HEK293 (cell line): ENCODE measurements at regions not wholly inside any gene's neighbourhood (a gene's known extent, or its start where the extent isn't known, plus 50 kb on each side); places are given as distances from the start of the nearest gene placed in this dataset.

ENCODE experiments used
- CTCF ChIA-PET: fragments of 350-600 bp; formaldehyde crosslinking; extraction: SDS; loops from one replicate; lab custom pipeline; 2021; ENCODE audit warnings: antibody characterized with exemption; lab: Yijun Ruan, JAX
- POLR2A ChIA-PET: fragments of 300-600 bp; formaldehyde crosslinking; extraction: SDS; loops from one replicate; lab custom pipeline; 2020; ENCODE audit warnings: antibody characterized with exemption, inconsistent platforms; lab: Yijun Ruan, JAX
- H3K27ac ChIP-seq: fragments of 200-500 bp; sonication (Bioruptor generic); 2 replicates; pipeline ENCODE4 v1.5.1; 2014; ENCODE audit warnings: low read depth, low read length, control low read depth, inconsistent platforms; ENCODE audit errors: extremely low read depth
- H3K36me3 ChIP-seq, 2 experiments: fragments of 200-500 bp in 1 of 2; sonication (Bioruptor generic) in 1 of 2; 1 replicate in 1 of 2; 2 replicates in 1 of 2; pipeline ENCODE4 v1.5.1; 2014 to 2017; ENCODE audit warnings: inconsistent platforms in 2 of 2, low read length in 2 of 2; ENCODE audit not compliant: control insufficient read depth in 2 of 2, insufficient read depth in 1 of 2
- H3K4me1 ChIP-seq: fragments of 200-500 bp; sonication (Bioruptor generic); 2 replicates; pipeline ENCODE4 v1.5.1; 2014; ENCODE audit warnings: mild to moderate bottlenecking, low read length, inconsistent platforms; ENCODE audit not compliant: control insufficient read depth, insufficient read depth
- H3K4me3 ChIP-seq: 2 replicates; pipeline ENCODE4 v1.5.1; 2011; ENCODE audit warnings: low read depth, mild to moderate bottlenecking, control low read depth, low read length, moderate library complexity
- H3K9me3 ChIP-seq: fragments of 200-500 bp; sonication (Bioruptor generic); 2 replicates; pipeline ENCODE4 v1.5.1; 2014; ENCODE audit warnings: low read depth, low read length, inconsistent platforms; ENCODE audit not compliant: control insufficient read depth, insufficient read depth
- BCL11B ChIP-seq: fragments of 450-650 bp; formaldehyde crosslinking; IDR thresholded peaks from 2 replicates; pipeline ENCODE4 v1.5.1; 2016; ENCODE audit warnings: low read depth, missing biosample characterization, missing genetic modification characterization
- GLI4 ChIP-seq: fragments of 450-650 bp; formaldehyde crosslinking; IDR thresholded peaks from 2 replicates; pipeline ENCODE4 v1.5.1; 2016; ENCODE audit warnings: missing biosample characterization, missing genetic modification characterization
- HOXC10 ChIP-seq: sonication (generic); formaldehyde crosslinking; IDR thresholded peaks from 2 replicates; pipeline ENCODE4 v1.8.1; 2023; ENCODE audit warnings: mild to moderate bottlenecking, missing genetic modification reagents
- KLF17 ChIP-seq: fragments of 450-650 bp; formaldehyde crosslinking; IDR thresholded peaks from 2 replicates; pipeline ENCODE4 v1.5.1; 2016; ENCODE audit warnings: missing biosample characterization, missing genetic modification characterization
- KLF8 ChIP-seq: fragments of 450-650 bp; formaldehyde crosslinking; IDR thresholded peaks from 2 replicates; pipeline ENCODE4 v1.5.1; 2016; ENCODE audit warnings: missing biosample characterization, missing genetic modification characterization
- PBX3 ChIP-seq: sonication (generic); formaldehyde crosslinking; IDR thresholded peaks from 2 replicates; pipeline ENCODE4 v1.8.1; 2022; ENCODE audit warnings: mild to moderate bottlenecking, moderate library complexity, missing genetic modification reagents
- PRDM10 ChIP-seq: fragments of 450-650 bp; formaldehyde crosslinking; IDR thresholded peaks from 2 replicates; pipeline ENCODE4 v1.5.1; 2016; ENCODE audit warnings: missing biosample characterization, missing genetic modification characterization
- SALL2 ChIP-seq: fragments of 450-650 bp; formaldehyde crosslinking; IDR thresholded peaks from 2 replicates; pipeline ENCODE4 v1.5.0; 2017; ENCODE audit warnings: missing biosample characterization, mild to moderate bottlenecking, missing genetic modification characterization, borderline replicate concordance
- SCRT1 ChIP-seq: fragments of 450-650 bp; formaldehyde crosslinking; IDR thresholded peaks from 2 replicates; pipeline ENCODE4 v1.5.1; 2016; ENCODE audit warnings: missing biosample characterization, missing genetic modification characterization, borderline replicate concordance
- SCRT2 ChIP-seq: fragments of 450-650 bp; formaldehyde crosslinking; IDR thresholded peaks from 2 replicates; pipeline ENCODE4 v1.5.1; 2016; ENCODE audit warnings: missing biosample characterization, missing genetic modification characterization
- WT1 ChIP-seq: fragments of 450-650 bp; formaldehyde crosslinking; IDR thresholded peaks from 2 replicates; pipeline ENCODE4 v1.5.1; 2016; ENCODE audit warnings: missing biosample characterization, missing genetic modification characterization
- ZFHX2 ChIP-seq: fragments of 450-650 bp; formaldehyde crosslinking; conservative IDR thresholded peaks from 2 replicates; pipeline ENCODE4 v1.5.1; 2016; ENCODE audit warnings: missing biosample characterization, missing genetic modification characterization
- ZNF121 ChIP-seq: fragments of 450-650 bp; formaldehyde crosslinking; IDR thresholded peaks from 2 replicates; pipeline ENCODE4 v1.5.1; 2016; ENCODE audit warnings: missing biosample characterization, missing genetic modification characterization
- ZNF132 ChIP-seq: fragments of 450-650 bp; formaldehyde crosslinking; IDR thresholded peaks from 2 replicates; pipeline ENCODE4 v1.5.1; 2017; ENCODE audit warnings: missing biosample characterization, missing genetic modification characterization, borderline replicate concordance
- ZNF169 ChIP-seq: fragments of 450-650 bp; formaldehyde crosslinking; IDR thresholded peaks from 2 replicates; pipeline ENCODE4 v1.5.1; 2016; ENCODE audit warnings: missing biosample characterization, missing genetic modification characterization
- ZNF214 ChIP-seq: fragments of 450-650 bp; formaldehyde crosslinking; IDR thresholded peaks from 2 replicates; pipeline ENCODE4 v1.5.1; 2017; ENCODE audit warnings: missing biosample characterization, mild to moderate bottlenecking, missing genetic modification characterization, borderline replicate concordance
- ZNF394 ChIP-seq: fragments of 450-650 bp; formaldehyde crosslinking; IDR thresholded peaks from 2 replicates; pipeline ENCODE4 v1.5.1; 2016; ENCODE audit warnings: missing biosample characterization, missing genetic modification characterization, mild to moderate bottlenecking, moderate library complexity, borderline replicate concordance
- ZNF416 ChIP-seq: fragments of 450-650 bp; formaldehyde crosslinking; IDR thresholded peaks from 2 replicates; pipeline ENCODE4 v1.5.1; 2016; ENCODE audit warnings: missing biosample characterization, missing genetic modification characterization
- ZNF48 ChIP-seq: fragments of 450-650 bp; formaldehyde crosslinking; IDR thresholded peaks from 2 replicates; pipeline ENCODE4 v1.5.1; 2016; ENCODE audit warnings: missing biosample characterization, missing genetic modification characterization
- ZNF580 ChIP-seq: fragments of 450-650 bp; formaldehyde crosslinking; IDR thresholded peaks from 2 replicates; pipeline ENCODE4 v1.5.1; 2016; ENCODE audit warnings: missing biosample characterization, missing genetic modification characterization
- ZNF639 ChIP-seq: fragments of 450-650 bp; formaldehyde crosslinking; IDR thresholded peaks from 2 replicates; pipeline ENCODE4 v1.5.1; 2016; ENCODE audit warnings: missing biosample characterization, missing genetic modification characterization
- ZNF654 ChIP-seq: fragments of 450-650 bp; formaldehyde crosslinking; IDR thresholded peaks from 2 replicates; pipeline ENCODE4 v1.5.1; 2016; ENCODE audit warnings: low read depth, missing biosample characterization, missing genetic modification characterization
- ZNF660 ChIP-seq: fragments of 450-650 bp; IDR thresholded peaks from 2 replicates; pipeline ENCODE4 v1.5.1; 2018; ENCODE audit warnings: missing biosample characterization, mild to moderate bottlenecking, missing genetic modification characterization
- ZNF704 ChIP-seq: fragments of 450-650 bp; formaldehyde crosslinking; IDR thresholded peaks from 2 replicates; pipeline ENCODE4 v1.5.1; 2016; ENCODE audit warnings: missing biosample characterization, missing genetic modification characterization
- ZNF776 ChIP-seq: fragments of 450-650 bp; formaldehyde crosslinking; IDR thresholded peaks from 2 replicates; pipeline ENCODE4 v1.5.0; 2017; ENCODE audit warnings: missing biosample characterization, missing genetic modification characterization, borderline replicate concordance

GRCh38 chr20:59451066-59451630, 150.7 kb downstream of the EDN3 start:
- ChIA-PET CTCF (interaction anchor here (0.5 to 2.2 kb wide), 4 partner anchors 45 to 581 kb away, joined by 3 to 8 read pairs (median 3); no protein-coding TSS in a partner anchor), POLR2A (no interaction called here)
- Histone ChIP-seq H3K36me3 (no peaks in the 10 kb centered on the region), H3K4me1 (no peaks in the 10 kb centered on the region), H3K9me3 (no peaks in the 10 kb centered on the region), H3K27ac (no peak overlapping the region), H3K4me3 (no peak overlapping the region)
- TF ChIP-seq ZNF48 (tag by site-specific recombination) = no peak
- no peak for TF ChIP-seq ZNF121
- no peak for TF ChIP-seq ZNF639 (tag by site-specific recombination)
- no peak for TF ChIP-seq ZNF416
- no peak for TF ChIP-seq KLF8
- TF ChIP-seq ZNF132 = no peak
- TF ChIP-seq WT1 (tag by site-specific recombination) = no peak
- TF ChIP-seq GLI4 (tag by site-specific recombination) = no peak
- no peak for TF ChIP-seq ZNF580 (tag by site-specific recombination)
- TF ChIP-seq ZNF660 = no peak
- TF ChIP-seq ZNF214 (tag by site-specific recombination) = no peak
- TF ChIP-seq ZNF654 (tag by site-specific recombination) = no peak

- H3K4me1 ChIP-seq = no peaks in the 10 kb centered on the region
- POLR2A ChIA-PET = no interaction called here
- CTCF ChIA-PET = interaction anchor here (0.5 to 2.2 kb wide), 4 partner anchors 44 to 1779 kb away, joined by 3 to 8 read pairs (median 4); no protein-coding TSS in a partner anchor
- H3K9me3 ChIP-seq = no peaks in the 10 kb centered on the region
- no peak overlapping the region for H3K27ac ChIP-seq
- no peak overlapping the region for H3K4me3 ChIP-seq
- H3K36me3 ChIP-seq = no peaks in the 10 kb centered on the region
- TF ChIP-seq ZNF704 (tag by site-specific recombination) (no peak), PBX3 (CRISPR knock-in tag) (no peak), ZNF776 (tag by site-specific recombination) (no peak), SCRT2 (tag by site-specific recombination) (no peak), ZNF132 (no peak), SALL2 (tag by site-specific recombination) (no peak), ZFHX2 (tag by site-specific recombination) (no peak), ZNF169 (tag by site-specific recombination) (no peak), BCL11B (tag by site-specific recombination) (no peak), ZNF394 (no peak), SCRT1 (tag by site-specific recombination) (no peak), HOXC10 (CRISPR knock-in tag) (no peak), KLF17 (tag by site-specific recombination) (no peak), PRDM10 (no peak)
Measured at GRCh38 chr20:59451641-59452040, 151.2 kb downstream of the EDN3 start.
